GM12878 (cell line): ENCODE measurements at regions not wholly inside any gene's neighbourhood (a gene's known extent, or its start where the extent isn't known, plus 50 kb on each side); places are given as distances from the start of the nearest gene placed in this dataset.

ENCODE experiments used
- ATAC-seq: fragments of 200-7000 bp; cut with Tn5 transposase; 3 replicates; pipeline ENCODE4 v1.9.1; 2020; ENCODE audit warnings: mild to moderate bottlenecking, moderate library complexity
- BruUV-seq: library from RNA; stranded (reverse); fragments of 400-500 nt; replicated peaks from 2 replicates; lab custom pipeline; 2021; lab: Mats Ljungman, UMichigan
- CTCF ChIA-PET: fragments of 300-600 bp; sonication (Branson Sonifier 250); formaldehyde crosslinking; extraction: SDS; loops from one replicate; lab custom pipeline; 2021; ENCODE audit warnings: inconsistent platforms; lab: Yijun Ruan, JAX
- POLR2A ChIA-PET: fragments of 350-600 bp; formaldehyde crosslinking; extraction: SDS; loops from one replicate; lab custom pipeline; 2021; ENCODE audit warnings: inconsistent platforms; lab: Charles Lee
- RAD21 ChIA-PET: fragments of 300-600 bp; sonication (Branson Sonifier 250); formaldehyde crosslinking; loops from one replicate; lab custom pipeline; 2023; ENCODE audit warnings: antibody characterized with exemption; ENCODE audit not compliant: unreplicated experiment; lab: Charles Lee
- SMC1A ChIA-PET: fragments of 300-600 bp; sonication (Branson Sonifier 250); formaldehyde crosslinking; loops from one replicate; lab custom pipeline; 2023; ENCODE audit not compliant: unreplicated experiment, uncharacterized antibody; lab: Charles Lee
- DNase-seq: peaks from one replicate; pipeline ENCODE4 v3.0.0-alpha.2; 2011; ENCODE audit warnings: low read depth, low spot score
- FAIRE-seq: peaks from 3 replicates; lab custom pipeline; 2011; peaks lifted over from hg19 to GRCh38; lab: Jason Lieb, UNC
- H2AFZ ChIP-seq: 2 replicates; pipeline ENCODE4 v1.6.0; 2011; ENCODE audit warnings: low read depth, low read length, control low read depth; ENCODE audit not compliant: control insufficient read depth
- H3K27ac ChIP-seq: 2 replicates; pipeline ENCODE4 v1.5.1; 2011; ENCODE audit warnings: control low read depth; ENCODE audit not compliant: control insufficient read depth, insufficient read depth
- H3K27me3 ChIP-seq, 2 experiments: replicated peaks in 1 of 2; 2 replicates each; pipeline versions ENCODE4 v1.6.0 to v1.6.1; 2011; ENCODE audit warnings: low read length in 1 of 2; ENCODE audit not compliant: control insufficient read depth in 2 of 2, insufficient read depth in 2 of 2
- H3K36me3 ChIP-seq, 2 experiments: 2 replicates each; pipeline ENCODE4 v1.5.1; 2011; ENCODE audit warnings: low read length in 1 of 2; ENCODE audit not compliant: control insufficient read depth in 2 of 2, insufficient read depth in 2 of 2
- H3K4me1 ChIP-seq: 2 replicates; pipeline ENCODE4 v1.6.1; 2011; ENCODE audit warnings: mild to moderate bottlenecking, low read length, moderate library complexity, mixed read lengths; ENCODE audit not compliant: control insufficient read depth, insufficient read depth
- H3K4me2 ChIP-seq: 2 replicates; pipeline ENCODE4 v1.6.0; 2011; ENCODE audit warnings: control low read depth; ENCODE audit not compliant: control insufficient read depth, insufficient read depth
- H3K4me3 ChIP-seq: fragments of 200-600 bp; sonication (generic); 2 replicates; pipeline ENCODE4 v1.5.1; 2016
- H3K79me2 ChIP-seq: 2 replicates; pipeline ENCODE4 v1.6.0; 2011; ENCODE audit warnings: low read length; ENCODE audit not compliant: control insufficient read depth, insufficient read depth
- H3K9ac ChIP-seq: 2 replicates; pipeline ENCODE4 v1.8.0; 2011; ENCODE audit warnings: low read length, control low read depth, mixed read lengths; ENCODE audit not compliant: control insufficient read depth, insufficient read depth
- H3K9me3 ChIP-seq: replicated peaks from 3 replicates; pipeline ENCODE4 v1.5.1; 2011; ENCODE audit warnings: mild to moderate bottlenecking, low read length; ENCODE audit not compliant: control insufficient read depth, insufficient read depth
- H4K20me1 ChIP-seq: 2 replicates; pipeline ENCODE4 v1.6.0; 2011; ENCODE audit not compliant: control insufficient read depth, insufficient read depth
- ATF2 ChIP-seq: IDR thresholded peaks from 2 replicates; pipeline ENCODE4 v1.6.1; 2012; ENCODE audit warnings: low read length, inconsistent platforms
- E2F4 ChIP-seq: IDR thresholded peaks from 2 replicates; pipeline ENCODE4 v1.6.1; 2012; ENCODE audit warnings: low read depth, low read length, improper control_type of control experiment
- ELK1 ChIP-seq: IDR thresholded peaks from 2 replicates; pipeline ENCODE4 v1.6.1; 2012; ENCODE audit warnings: low read depth, low read length, improper control_type of control experiment
- GABPA ChIP-seq: IDR thresholded peaks from 2 replicates; pipeline ENCODE4 v1.6.1; 2014; ENCODE audit warnings: antibody characterized with exemption, low read depth, mild to moderate bottlenecking, inconsistent platforms
- RAD51 ChIP-seq: fragments of 450-650 bp; IDR thresholded peaks from 2 replicates; pipeline ENCODE4 v1.6.1; 2016; ENCODE audit warnings: moderate library complexity, mild to moderate bottlenecking, inconsistent platforms
- RFX5 ChIP-seq: IDR thresholded peaks from 2 replicates; pipeline ENCODE4 v1.6.1; 2011; ENCODE audit warnings: low read depth, low read length, improper control_type of control experiment
- ZBTB40 ChIP-seq: fragments of 450-650 bp; IDR thresholded peaks from 2 replicates; pipeline ENCODE4 v1.6.1; 2016; ENCODE audit warnings: mild to moderate bottlenecking, moderate library complexity, borderline replicate concordance
- ZNF217 ChIP-seq: fragments of 450-650 bp; IDR thresholded peaks from 2 replicates; pipeline ENCODE4 v1.6.1; 2017; ENCODE audit warnings: antibody characterized with exemption, mild to moderate bottlenecking
- ZNF687 ChIP-seq: fragments of 450-650 bp; IDR thresholded peaks from 2 replicates; pipeline ENCODE4 v1.6.1; 2017; ENCODE audit warnings: mild to moderate bottlenecking, moderate library complexity
- WGBS: methylation state at CpG from one replicate; pipeline ENCODE4 v1.1.6; 2016; ENCODE audit warnings: low lambda C conversion rate; ENCODE audit not compliant: insufficient replicate concordance, insufficient coverage; ENCODE audit errors: missing lambda C conversion rate; 5-methylcytosine and 5-hydroxymethylcytosine counted together
- in situ Hi-C: fragments of 300-500 bp; cut with MboI; formaldehyde crosslinking; loops from 9 replicates; pipeline ENCODE4 v1.14.3; 2018; ENCODE audit warnings: mixed read lengths
- intact Hi-C: fragments of 100-400 bp; cut with micrococcal nuclease; formaldehyde crosslinking; loops from one replicate; pipeline ENCODE4 v1.14.2; 2022; ENCODE audit not compliant: unreplicated experiment

- Histone ChIP-seq H3K27me3 (no peaks in the 10 kb centered on the region), H3K9ac (no peak overlapping the region), H3K27ac (no peak overlapping the region), H3K9me3 (no peaks in the 10 kb centered on the region), H3K4me2 (no peak overlapping the region), H4K20me1 (no peaks in the 10 kb centered on the region), H3K4me3 (no peak overlapping the region), H3K4me1 (no peaks in the 10 kb centered on the region), H3K36me3 (no peaks in the 10 kb centered on the region), H3K79me2 (no peaks in the 10 kb centered on the region), H2AFZ (no peak overlapping the region)
- ChIA-PET SMC1A (interaction anchor here (0.7 to 1.7 kb wide), 3 partner anchors 14 to 139 kb away, joined by 3 to 7 read pairs (median 6); no protein-coding TSS in a partner anchor), CTCF (interaction anchor here (1.0 to 1.3 kb wide), 2 partner anchors 58 to 95 kb away, joined by 3 read pairs; no protein-coding TSS in a partner anchor), POLR2A (interaction anchor here (0.5 kb wide), 1 partner anchor 691 kb away, joined by 5 read pairs; no protein-coding TSS in a partner anchor), RAD21 (interaction anchor here (0.6 to 1.1 kb wide), 2 partner anchors 96 to 557 kb away, joined by 3 to 4 read pairs; no protein-coding TSS in a partner anchor)
- intact Hi-C loops = no loop called here
- WGBS = 8% methylated on average over 3 of the region's 3 CpGs
- TF ChIP-seq ELK1 = no peak
- no peak for TF ChIP-seq E2F4
- TF ChIP-seq ATF2 = no peak
- no peak for TF ChIP-seq ZBTB40
- no peak for TF ChIP-seq GABPA
- TF ChIP-seq RFX5 = no peak
- TF ChIP-seq RAD51 = no peak
- TF ChIP-seq ZNF687 = no peak
- TF ChIP-seq ZNF217 = no peak
- in situ Hi-C loops = no loop called here
- ATAC-seq (no peak), DNase-seq (no peak), FAIRE-seq (no peak)
- no TSS peak for BruUV-seq
Observed at GRCh38 chr4:138775489-138775888, 240.1 kb upstream of the NOCT start.
